BLaER1 treated with 17β-estradiol and CSF1 and Interleukin-3, amounts not matched to agents 10 nM and 100 nM (cell line): ENCODE measurements at regions not wholly inside any gene's neighbourhood (a gene's known extent, or its start where the extent isn't known, plus 50 kb on each side); places are given as distances from the start of the nearest gene placed in this dataset.
"Not testable (repeated sequence)": the region's sequence is repeated elsewhere in the genome, so short reads cannot be mapped to it uniquely, and the experiment has no call there.

Source experiments
- H3K27ac ChIP-seq, 11 experiments: shearing (Covaris generic); formaldehyde crosslinking; 2 replicates each; pipeline ENCODE4 v1.8.1; 2022
- H3K27me3 ChIP-seq, 11 experiments: shearing (Covaris generic); formaldehyde crosslinking; 2 replicates each; pipeline ENCODE4 v1.8.1; 2022
- H3K36me3 ChIP-seq, 11 experiments: shearing (Covaris generic); formaldehyde crosslinking; 2 replicates each; pipeline ENCODE4 v1.8.1; 2022
- H3K4me1 ChIP-seq, 10 experiments: shearing (Covaris generic); formaldehyde crosslinking; 2 replicates each; pipeline ENCODE4 v1.8.1; 2022
- H3K4me2 ChIP-seq, 11 experiments: shearing (Covaris generic); formaldehyde crosslinking; 2 replicates each; pipeline ENCODE4 v1.8.1; 2022
- H3K4me3 ChIP-seq, 10 experiments: shearing (Covaris generic); formaldehyde crosslinking; 2 replicates each; pipeline ENCODE4 v1.8.1; 2022
- H3K9ac ChIP-seq, 11 experiments: shearing (Covaris generic); formaldehyde crosslinking; 2 replicates each; pipeline ENCODE4 v1.8.1; 2022
- H3K9me3 ChIP-seq, 11 experiments: shearing (Covaris generic); formaldehyde crosslinking; replicated peaks in 1 of 11; 2 replicates each; pipeline ENCODE4 v1.8.1; 2022
- H4K20me1 ChIP-seq, 11 experiments: shearing (Covaris generic); formaldehyde crosslinking; 2 replicates each; pipeline ENCODE4 v1.8.1; 2022
- Cebpa-rat ChIP-seq, 11 experiments: shearing (Covaris generic); IDR thresholded peaks; 2 replicates each; pipeline ENCODE4 v1.8.1; 2022

- no peak for TF ChIP-seq Cebpa-rat (IDR thresholded peaks at IDR 0.05)
- Histone ChIP-seq H3K4me3 (no peak overlapping the region), H3K9ac (no peak overlapping the region), H4K20me1 (no peaks in the 10 kb centered on the region), H3K36me3 (no peaks in the 10 kb centered on the region), H3K4me2 (no peak overlapping the region), H3K9me3 (no peaks in the 10 kb centered on the region), H3K27me3 (no peaks in the 10 kb centered on the region), H3K4me1 (no peaks in the 10 kb centered on the region), H3K27ac (no peak overlapping the region)
Measured at GRCh38 chr2:66202586-66202985, 232.3 kb upstream of the MEIS1 start.

DNA sequence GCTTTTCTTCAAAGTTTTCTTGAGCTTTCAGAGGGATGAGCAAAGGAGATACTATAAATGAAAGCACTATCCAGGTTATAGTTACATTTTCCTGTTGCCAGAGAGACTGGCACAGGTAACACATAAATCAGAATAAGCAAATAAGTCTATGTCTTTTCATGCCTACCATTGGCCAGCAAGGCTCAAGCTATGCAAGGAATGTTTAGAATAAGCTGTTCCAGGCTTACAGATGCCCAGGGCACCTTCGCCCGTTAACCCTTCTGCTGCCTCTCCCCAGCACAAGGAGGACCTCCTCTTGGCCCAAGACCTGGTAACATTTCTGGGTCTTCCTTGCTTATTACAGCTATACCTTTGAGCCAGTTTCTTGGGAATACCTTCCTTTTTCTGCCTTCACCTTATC, 233.7 kb upstream of the MEIS1 start:
- Histone ChIP-seq H3K9me3 (no peaks in the 10 kb centered on the region), H3K27me3 (no peaks in the 10 kb centered on the region), H3K4me3 (no peak overlapping the region), H3K9ac (no peak overlapping the region), H3K36me3 (no peaks in the 10 kb centered on the region), H3K4me2 (no peak overlapping the region), H4K20me1 (no peaks in the 10 kb centered on the region), H3K27ac (no peak overlapping the region), H3K4me1 (no peaks in the 10 kb centered on the region)
- no peak for TF ChIP-seq Cebpa-rat (IDR thresholded peaks at IDR 0.05)

GRCh38 chr2:66198873-66199272, 236.1 kb upstream of the MEIS1 start:
- H3K4me3 ChIP-seq, result no peak overlapping the region
- H3K36me3 ChIP-seq, result no peaks in the 10 kb centered on the region
- no peak overlapping the region for H3K9ac ChIP-seq
- H3K4me2 ChIP-seq, result no peak overlapping the region
- no peak overlapping the region for H3K27ac ChIP-seq
- no peaks in the 10 kb centered on the region for H3K27me3 ChIP-seq
- TF ChIP-seq Cebpa-rat (IDR thresholded peaks at IDR 0.05), result no peak
- H4K20me1 ChIP-seq, result no peaks in the 10 kb centered on the region
- H3K4me1 ChIP-seq, result no peaks in the 10 kb centered on the region
- no peaks in the 10 kb centered on the region for H3K9me3 ChIP-seq

DNA sequence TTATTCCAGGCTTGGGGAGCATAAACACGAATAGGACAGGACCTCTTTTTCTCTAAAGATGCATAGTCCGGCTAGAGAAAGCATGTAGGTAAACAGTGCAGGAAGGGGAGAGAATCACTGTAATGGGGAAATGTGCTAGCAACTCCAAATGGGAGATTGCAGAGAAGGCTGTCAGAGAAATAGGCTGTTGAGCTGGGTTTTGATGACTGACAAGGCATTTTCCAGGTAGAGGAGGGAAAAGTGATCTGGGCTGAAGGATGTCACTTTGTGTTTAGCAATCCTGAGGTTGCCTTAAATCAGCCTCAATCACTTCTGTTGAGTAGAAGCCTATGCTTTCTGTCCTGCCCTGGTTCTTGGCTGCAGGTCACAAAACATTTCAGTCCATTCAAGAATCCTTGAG, 242.0 kb upstream of the MEIS1 start:
- Histone ChIP-seq H3K4me3 (no peak overlapping the region), H3K27me3 (no peaks in the 10 kb centered on the region), H4K20me1 (no peaks in the 10 kb centered on the region), H3K4me2 (no peak overlapping the region), H3K27ac (no peak overlapping the region), H3K9me3 (0 out of 22 replicates have a peak, but pooled peaks cover 0 to 2% (median 0%) of the 10 kb centered on the region in 11 experiments), H3K36me3 (no peaks in the 10 kb centered on the region), H3K9ac (no peak overlapping the region), H3K4me1 (no peaks in the 10 kb centered on the region)
- TF ChIP-seq Cebpa-rat (IDR thresholded peaks at IDR 0.05), result no peak

DNA sequence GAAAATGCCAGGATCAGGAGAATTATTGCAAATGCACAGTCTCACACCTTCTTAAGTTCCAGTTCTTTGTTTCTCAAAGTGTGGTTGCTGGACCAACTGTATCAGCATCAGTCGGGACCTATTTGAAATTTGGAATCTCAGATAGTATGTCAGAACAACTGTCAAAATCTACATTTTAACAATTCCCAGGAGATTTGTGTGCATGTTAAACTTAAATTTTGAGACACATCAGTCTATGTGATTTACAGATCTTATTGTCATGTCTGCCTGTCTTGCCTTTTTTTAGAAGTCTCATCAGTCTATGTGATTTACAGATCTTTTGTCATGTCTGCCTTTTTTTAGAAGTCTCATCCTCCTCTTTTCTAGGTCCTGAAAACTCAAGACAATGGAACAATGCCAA, 243.6 kb upstream of the MEIS1 start:
- Histone ChIP-seq H3K9me3 (peaks cover 0 to 9% (median 0%) of the 10 kb centered on the region in 11 experiments; a peak in 1 of 22 replicates), H3K4me3 (no peak overlapping the region), H3K27me3 (no peaks in the 10 kb centered on the region), H3K4me1 (no peaks in the 10 kb centered on the region), H4K20me1 (no peaks in the 10 kb centered on the region), H3K27ac (no peak overlapping the region), H3K9ac (no peak overlapping the region), H3K4me2 (no peak overlapping the region), H3K36me3 (no peaks in the 10 kb centered on the region)
- TF ChIP-seq Cebpa-rat (IDR thresholded peaks at IDR 0.05), result no peak

DNA sequence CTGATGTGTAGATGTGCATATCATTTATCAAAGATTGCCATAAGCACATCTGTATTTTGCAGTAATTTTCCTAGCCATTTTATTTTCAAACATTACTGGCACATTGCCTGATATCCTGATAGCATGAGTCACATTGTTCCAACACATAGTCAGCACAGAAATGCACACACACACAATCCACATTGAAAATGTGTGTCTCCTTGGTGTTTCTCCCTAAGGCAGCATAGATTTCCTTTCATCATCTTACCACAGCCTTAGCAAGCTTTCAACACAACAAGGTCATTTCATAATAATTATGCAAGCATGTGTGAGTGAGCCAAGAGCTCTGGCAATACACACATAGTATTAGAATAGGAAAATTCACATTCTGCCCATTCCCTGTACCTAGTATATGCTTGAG, 245.4 kb upstream of the MEIS1 start:
- Histone ChIP-seq H3K27ac (no peak overlapping the region), H3K36me3 (no peaks in the 10 kb centered on the region), H4K20me1 (no peaks in the 10 kb centered on the region), H3K4me2 (no peak overlapping the region), H3K4me3 (no peak overlapping the region), H3K9me3 (peaks cover 0 to 9% (median 0%) of the 10 kb centered on the region in 11 experiments; a peak in 1 of 22 replicates), H3K9ac (no peak overlapping the region), H3K27me3 (no peaks in the 10 kb centered on the region), H3K4me1 (no peaks in the 10 kb centered on the region)
- no peak for TF ChIP-seq Cebpa-rat (IDR thresholded peaks at IDR 0.05)

GRCh38 chr2:66186537-66186936, 248.4 kb upstream of the MEIS1 start:
- H4K20me1 ChIP-seq, result no peaks in the 10 kb centered on the region
- peaks cover 0 to 9% (median 0%) of the 10 kb centered on the region in 11 experiments; a peak in 1 of 22 replicates for H3K9me3 ChIP-seq
- no peaks in the 10 kb centered on the region for H3K36me3 ChIP-seq
- no peak overlapping the region for H3K9ac ChIP-seq
- no peak overlapping the region for H3K27ac ChIP-seq
- H3K27me3 ChIP-seq, result no peaks in the 10 kb centered on the region
- no peaks in the 10 kb centered on the region for H3K4me1 ChIP-seq
- no peak overlapping the region for H3K4me3 ChIP-seq
- TF ChIP-seq Cebpa-rat (IDR thresholded peaks at IDR 0.05), result no peak
- H3K4me2 ChIP-seq, result no peak overlapping the region

DNA sequence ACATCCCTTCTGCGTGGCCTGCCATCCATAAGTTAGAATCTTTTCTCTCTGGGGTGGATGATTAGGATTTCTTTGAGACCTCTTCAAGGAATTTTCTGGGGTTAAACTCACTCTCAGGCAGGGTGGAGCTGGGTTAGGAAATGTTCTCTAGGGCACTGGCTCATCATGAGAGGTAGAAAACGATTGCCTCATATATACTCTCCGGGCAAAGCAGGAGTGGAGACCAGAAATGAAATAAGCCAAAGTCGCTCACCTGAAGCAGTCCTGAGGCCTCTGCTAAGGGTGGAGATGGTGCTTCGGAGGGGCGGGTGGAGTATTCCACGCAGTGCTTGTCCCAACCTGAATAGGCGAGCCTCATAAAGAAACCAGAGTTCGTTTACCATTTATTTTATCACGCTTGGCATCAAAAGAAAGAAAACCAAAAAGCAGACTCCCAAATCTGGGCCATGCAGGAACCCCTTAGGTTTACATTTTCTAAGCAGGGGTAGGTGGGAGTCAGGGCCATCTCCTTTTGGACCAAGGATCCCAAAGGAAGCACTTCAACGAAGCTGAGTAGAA, 249.3 kb upstream of the MEIS1 start:
- Histone ChIP-seq H3K4me2 (no peak overlapping the region), H3K27me3 (no peaks in the 10 kb centered on the region), H3K27ac (no peak overlapping the region), H3K4me3 (no peak overlapping the region), H3K9me3 (peaks cover 0 to 9% (median 0%) of the 10 kb centered on the region in 11 experiments; a peak in 1 of 22 replicates), H4K20me1 (no peaks in the 10 kb centered on the region), H3K4me1 (no peaks in the 10 kb centered on the region), H3K36me3 (no peaks in the 10 kb centered on the region), H3K9ac (no peak overlapping the region)
- TF ChIP-seq Cebpa-rat (IDR thresholded peaks at IDR 0.05), result no peak

GRCh38 chr2:66177128-66177796, 257.7 kb upstream of the MEIS1 start:
- not testable (repeated sequence) for H3K27ac ChIP-seq, H3K4me3 ChIP-seq, H3K36me3 ChIP-seq, H3K9me3 ChIP-seq, H3K4me2 ChIP-seq, H4K20me1 ChIP-seq, H3K4me1 ChIP-seq, H3K9ac ChIP-seq, H3K27me3 ChIP-seq

GRCh38 chr2:66174491-66174890, 260.4 kb upstream of the MEIS1 start:
- Histone ChIP-seq H4K20me1 (no peaks in the 10 kb centered on the region), H3K4me2 (no peak overlapping the region), H3K36me3 (no peaks in the 10 kb centered on the region), H3K9ac (no peak overlapping the region), H3K27ac (no peak overlapping the region), H3K4me3 (no peak overlapping the region), H3K9me3 (no peaks in the 10 kb centered on the region), H3K27me3 (no peaks in the 10 kb centered on the region), H3K4me1 (no peaks in the 10 kb centered on the region)
- no peak for TF ChIP-seq Cebpa-rat (IDR thresholded peaks at IDR 0.05)
